Kidney (tissue), 13 donors: ENCODE measurements at regions not wholly inside any gene's neighbourhood (a gene's known extent, or its start where the extent isn't known, plus 50 kb on each side); places are given as distances from the start of the nearest gene placed in this dataset.

Source experiments
- DNase-seq, 5 donors: peaks; one replicate each; pipeline ENCODE4 v3.0.0-alpha.2; 2013 to 2020
- FAIRE-seq: peaks from 2 replicates; lab custom pipeline; 2012; peaks lifted over from hg19 to GRCh38; lab: Jason Lieb, UNC
- H3K27ac ChIP-seq, 2 donors: one replicate each; pipeline ENCODE4 v1.7.0; 2013; ENCODE audit warnings: low read depth in 2 of 2, low read length in 2 of 2, inconsistent platforms in 1 of 2
- H3K27me3 ChIP-seq: one replicate; pipeline ENCODE4 v1.7.1; 2013; ENCODE audit warnings: low read length, inconsistent platforms; ENCODE audit not compliant: control insufficient read depth, insufficient read depth
- H3K36me3 ChIP-seq, 3 donors: one replicate each; pipeline versions ENCODE4 v1.7.0 to v1.7.1; 2013; ENCODE audit warnings: low read length in 3 of 3, control low read depth in 1 of 3, inconsistent platforms in 1 of 3; ENCODE audit not compliant: insufficient read depth in 3 of 3, control insufficient read depth in 2 of 3
- H3K4me1 ChIP-seq, 3 donors: one replicate each; pipeline versions ENCODE4 v1.7.0 to v1.7.1; 2013; ENCODE audit warnings: low read length in 3 of 3, inconsistent platforms in 1 of 3, low read depth in 1 of 3; ENCODE audit not compliant: control insufficient read depth in 2 of 3, insufficient read depth in 2 of 3
- H3K4me3 ChIP-seq, 3 donors: one replicate each; pipeline versions ENCODE4 v1.7.0 to v1.8.1; 2013; ENCODE audit warnings: low read length in 3 of 3, control low read depth in 1 of 3, inconsistent platforms in 1 of 3
- H3K9ac ChIP-seq, 3 donors: one replicate each; pipeline versions ENCODE4 v1.7.0 to v1.7.1; 2013; ENCODE audit warnings: low read length in 3 of 3, control low read depth in 1 of 3, inconsistent platforms in 1 of 3
- H3K9me3 ChIP-seq, 3 donors: one replicate each; pipeline versions ENCODE4 v1.7.0 to v1.7.1; 2013; ENCODE audit warnings: low read length in 3 of 3, control low read depth in 1 of 3, inconsistent platforms in 1 of 3; ENCODE audit not compliant: control insufficient read depth in 2 of 3, insufficient read depth in 1 of 3
- intact Hi-C: fragments of 100-400 bp; cut with DNase I; formaldehyde crosslinking; loops from one replicate; pipeline ENCODE4 v1.11.1; 2022
- TF ChIP-seq, protein P1 (sequence below): IDR thresholded peaks from 3 replicates; pipeline ENCODE4 v1.5.1; 2012; ENCODE audit warnings: mild to moderate bottlenecking, moderate library complexity, borderline replicate concordance; ENCODE audit not compliant: insufficient read depth; ENCODE audit errors: extremely low read depth
- donor health status: control.
- donor health status: control.
- donor health status: control.
- donor health status: control.
- donor health status: control.
- donor health status: DM: yes; HTN: yes; CAD: no.
- donor health status: Normal renal cell carcinoma (clear cell type).

DNA sequence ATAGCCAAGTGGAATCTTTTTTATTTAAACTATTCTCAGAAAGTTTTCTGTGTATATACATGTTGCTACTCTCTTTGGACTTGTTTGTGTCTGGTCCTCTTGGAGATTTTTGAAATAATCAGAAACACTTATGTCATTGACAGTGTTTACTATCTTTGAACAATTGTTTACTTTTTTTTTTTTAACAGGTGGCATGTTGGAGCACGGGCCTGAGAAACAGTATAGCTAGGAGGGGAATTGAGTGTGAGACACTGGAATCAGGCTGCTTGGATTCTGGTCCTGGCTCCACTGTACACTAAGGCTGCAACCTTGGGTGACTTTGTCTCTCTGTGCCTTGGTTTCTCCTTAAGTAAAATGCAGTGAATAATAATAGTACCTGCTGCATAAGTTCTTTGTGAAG is 279.6 kb downstream of the PRL start:
- Histone ChIP-seq H3K4me1 (no peaks in the 10 kb centered on the region), H3K9ac (no peak overlapping the region), H3K9me3 (no peaks in the 10 kb centered on the region), H3K27me3 (no peaks in the 10 kb centered on the region), H3K36me3 (peaks cover 0 to 8% (median 0%) of the 10 kb centered on the region in 3 donors), H3K27ac (no peak overlapping the region), H3K4me3 (no peak overlapping the region)
- TF ChIP-seq, protein P1, sequence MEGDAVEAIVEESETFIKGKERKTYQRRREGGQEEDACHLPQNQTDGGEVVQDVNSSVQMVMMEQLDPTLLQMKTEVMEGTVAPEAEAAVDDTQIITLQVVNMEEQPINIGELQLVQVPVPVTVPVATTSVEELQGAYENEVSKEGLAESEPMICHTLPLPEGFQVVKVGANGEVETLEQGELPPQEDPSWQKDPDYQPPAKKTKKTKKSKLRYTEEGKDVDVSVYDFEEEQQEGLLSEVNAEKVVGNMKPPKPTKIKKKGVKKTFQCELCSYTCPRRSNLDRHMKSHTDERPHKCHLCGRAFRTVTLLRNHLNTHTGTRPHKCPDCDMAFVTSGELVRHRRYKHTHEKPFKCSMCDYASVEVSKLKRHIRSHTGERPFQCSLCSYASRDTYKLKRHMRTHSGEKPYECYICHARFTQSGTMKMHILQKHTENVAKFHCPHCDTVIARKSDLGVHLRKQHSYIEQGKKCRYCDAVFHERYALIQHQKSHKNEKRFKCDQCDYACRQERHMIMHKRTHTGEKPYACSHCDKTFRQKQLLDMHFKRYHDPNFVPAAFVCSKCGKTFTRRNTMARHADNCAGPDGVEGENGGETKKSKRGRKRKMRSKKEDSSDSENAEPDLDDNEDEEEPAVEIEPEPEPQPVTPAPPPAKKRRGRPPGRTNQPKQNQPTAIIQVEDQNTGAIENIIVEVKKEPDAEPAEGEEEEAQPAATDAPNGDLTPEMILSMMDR: no peak
- intact Hi-C loops: no loop called here
- no peak for DNase-seq
- FAIRE-seq: no peak

DNA sequence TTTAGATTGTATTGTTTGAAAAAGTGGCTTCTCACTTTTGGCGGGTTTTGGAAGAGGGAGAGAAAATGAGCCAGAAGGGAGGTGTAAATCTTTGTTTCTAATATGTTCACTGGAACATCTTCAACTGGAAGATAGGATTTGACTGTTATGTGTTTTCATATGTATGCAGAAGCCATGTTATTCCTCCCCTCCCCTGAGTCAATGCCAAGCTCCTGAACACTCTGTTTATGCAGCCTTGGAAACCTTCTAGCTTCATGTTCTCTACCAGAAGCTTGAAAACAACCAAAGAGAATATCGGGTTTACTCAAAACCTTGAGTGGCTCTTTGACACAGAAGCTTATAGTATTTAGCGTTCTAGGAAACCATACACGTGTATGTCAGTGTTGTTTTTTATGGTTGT is 279.1 kb downstream of the PRL start:
- FAIRE-seq: no peak
- no peak for DNase-seq
- Histone ChIP-seq H3K9ac (no peak overlapping the region), H3K4me3 (no peak overlapping the region), H3K27me3 (no peaks in the 10 kb centered on the region), H3K4me1 (no peaks in the 10 kb centered on the region), H3K27ac (no peak overlapping the region), H3K36me3 (peaks cover 0 to 11% (median 0%) of the 10 kb centered on the region in 3 donors), H3K9me3 (no peaks in the 10 kb centered on the region)
- intact Hi-C loops: no loop called here
- TF ChIP-seq, protein P1: no peak

DNA sequence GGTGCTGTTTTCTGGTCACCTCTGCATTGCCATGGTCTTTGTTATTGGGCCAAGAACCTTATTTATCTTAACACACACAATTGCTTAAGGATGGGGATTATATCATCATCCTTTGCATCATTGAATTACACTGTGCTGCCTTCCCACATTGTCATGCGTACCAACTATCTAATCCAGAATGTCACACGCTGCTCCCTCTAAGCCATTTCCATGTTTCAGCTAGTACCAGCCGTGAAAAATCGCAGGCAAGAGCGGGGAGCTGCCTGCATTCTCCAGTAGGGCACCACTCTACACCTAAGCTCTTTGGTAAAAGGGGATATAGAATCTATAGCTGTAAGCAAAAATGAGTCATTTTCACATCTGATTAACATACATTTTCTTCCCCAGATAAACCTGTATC is 277.0 kb downstream of the PRL start:
- Histone ChIP-seq H3K27ac (no peak overlapping the region), H3K4me3 (no peak overlapping the region), H3K9me3 (no peaks in the 10 kb centered on the region), H3K4me1 (no peaks in the 10 kb centered on the region), H3K36me3 (peaks cover 0 to 11% (median 0%) of the 10 kb centered on the region in 3 donors), H3K27me3 (no peaks in the 10 kb centered on the region), H3K9ac (no peak overlapping the region)
- DNase-seq: no peak
- intact Hi-C loops: no loop called here
- FAIRE-seq: no peak
- TF ChIP-seq, protein P1: no peak

DNA sequence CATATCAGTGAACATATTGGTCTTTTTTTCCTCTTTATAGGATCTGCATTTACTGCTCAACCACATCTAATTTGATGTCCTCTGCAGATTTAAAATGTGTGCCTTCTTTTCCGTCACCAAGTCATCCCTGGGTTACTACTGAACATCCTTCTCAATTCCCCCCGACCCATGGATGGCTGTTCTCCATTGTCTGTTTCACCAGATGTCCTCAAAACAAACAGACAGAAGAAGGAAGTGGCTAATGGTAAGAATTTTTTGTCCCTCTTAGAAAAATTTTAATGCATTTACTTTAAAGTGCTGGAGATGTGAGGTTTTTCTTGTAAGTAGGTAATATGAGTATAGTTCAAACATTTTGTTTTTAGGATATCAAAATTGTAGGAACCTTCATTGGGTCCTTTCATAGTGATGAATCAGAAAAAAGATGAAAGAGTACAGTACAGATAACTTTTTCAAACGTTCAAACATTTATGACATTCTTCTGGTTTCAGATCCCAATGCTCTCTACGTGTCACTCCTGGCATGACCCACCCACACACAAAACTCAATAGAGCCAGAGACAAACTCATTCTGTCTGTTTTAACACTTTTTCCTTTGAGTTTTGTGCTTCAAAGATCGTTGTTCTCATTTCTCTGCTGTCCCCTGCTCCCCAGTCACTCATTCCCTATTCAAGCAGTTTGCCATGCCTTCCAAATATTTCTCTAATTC is 276.4 kb downstream of the PRL start:
- no peak for DNase-seq
- intact Hi-C loops: no loop called here
- Histone ChIP-seq H3K4me3 (no peak overlapping the region), H3K9ac (no peak overlapping the region), H3K4me1 (no peaks in the 10 kb centered on the region), H3K9me3 (no peaks in the 10 kb centered on the region), H3K27me3 (no peaks in the 10 kb centered on the region), H3K36me3 (peaks cover 0 to 11% (median 0%) of the 10 kb centered on the region in 3 donors), H3K27ac (no peak overlapping the region)
- FAIRE-seq: no peak
- TF ChIP-seq, protein P1: no peak
